ENCODE measurements at regions not wholly inside any gene's neighbourhood (a gene's known extent, or its start where the extent isn't known, plus 50 kb on each side); places are given as distances from the start of the nearest gene placed in this dataset.
A peak's percentile ranks its signal among the peaks of the same experiment; 100 is the strongest.

DNA sequence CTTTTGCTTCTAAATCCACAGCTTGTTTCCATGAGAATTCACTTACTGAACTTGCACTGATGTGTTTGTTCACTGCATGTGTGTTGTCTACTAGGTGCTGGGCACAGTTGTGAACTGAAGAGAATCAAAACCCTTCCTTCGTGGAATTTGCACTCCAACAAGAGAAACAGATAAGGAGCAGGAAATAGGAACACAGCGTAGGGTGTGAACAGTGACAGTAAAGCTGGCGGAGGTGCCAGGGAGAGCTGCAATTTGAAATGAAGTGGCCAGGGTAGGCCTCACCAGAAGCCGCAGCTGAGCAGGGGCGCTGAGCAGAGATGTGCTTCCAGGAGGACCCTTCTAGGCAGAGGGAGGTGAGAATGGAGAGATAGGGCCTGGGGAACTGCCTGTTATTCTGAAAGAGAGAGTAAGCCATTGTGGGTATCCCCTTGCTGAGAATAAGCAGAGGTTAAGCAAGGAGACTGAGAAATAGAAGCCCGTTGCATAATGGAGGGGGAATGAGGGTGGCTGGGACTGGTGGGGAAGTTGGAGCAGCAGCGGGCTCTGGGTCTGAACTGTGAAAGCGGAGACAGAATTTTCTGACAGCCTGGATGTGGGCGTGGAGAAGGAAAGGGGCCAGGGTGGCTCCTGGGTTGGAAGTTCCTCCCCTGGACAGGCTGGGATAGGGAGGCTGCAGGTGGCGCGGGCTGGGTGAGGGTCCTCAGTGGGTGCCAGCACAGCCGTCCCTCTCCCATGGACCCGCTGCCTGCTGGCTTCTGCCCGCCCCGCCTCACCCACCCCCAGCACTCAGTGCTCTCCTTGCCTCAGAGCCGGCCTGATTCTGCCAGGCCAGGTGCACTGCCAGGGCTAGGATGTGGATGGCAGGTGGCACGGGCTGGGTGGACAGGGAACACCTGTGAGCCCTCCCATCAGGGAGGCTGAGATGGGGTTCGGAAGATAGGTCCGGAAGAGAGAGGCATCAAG is 114.7 kb upstream of the AFDN start:
- 71 to 86% (median 82%) methylated on average over 13 to 19 of the region's 19 CpGs for WGBS, 4 donors

GRCh38 chr6:167712731-167713475 is 113.8 kb upstream of the AFDN start:
- 81 to 85% (median 85%) methylated on average over 13 to 18 of the region's 18 CpGs for WGBS, 4 donors
- intact Hi-C loops (cut with DNase I): no loop called here
- Histone ChIP-seq H3K4me1 (replicated peaks in 1 of 2) (no peaks in the 10 kb centered on the region), H3K27me3 (peaks cover 5% of the 10 kb centered on the region), H3K9me3 (replicated peaks in 1 of 3) (no peaks in the 10 kb centered on the region), H3K27ac (no peak overlapping the region), H3K36me3 (replicated peaks in 1 of 2) (no peaks in the 10 kb centered on the region), H3K4me3 (no peak overlapping the region)
- peak in 1 of 7 donors; percentile 40 for DNase-seq
- TF ChIP-seq, protein P1, sequence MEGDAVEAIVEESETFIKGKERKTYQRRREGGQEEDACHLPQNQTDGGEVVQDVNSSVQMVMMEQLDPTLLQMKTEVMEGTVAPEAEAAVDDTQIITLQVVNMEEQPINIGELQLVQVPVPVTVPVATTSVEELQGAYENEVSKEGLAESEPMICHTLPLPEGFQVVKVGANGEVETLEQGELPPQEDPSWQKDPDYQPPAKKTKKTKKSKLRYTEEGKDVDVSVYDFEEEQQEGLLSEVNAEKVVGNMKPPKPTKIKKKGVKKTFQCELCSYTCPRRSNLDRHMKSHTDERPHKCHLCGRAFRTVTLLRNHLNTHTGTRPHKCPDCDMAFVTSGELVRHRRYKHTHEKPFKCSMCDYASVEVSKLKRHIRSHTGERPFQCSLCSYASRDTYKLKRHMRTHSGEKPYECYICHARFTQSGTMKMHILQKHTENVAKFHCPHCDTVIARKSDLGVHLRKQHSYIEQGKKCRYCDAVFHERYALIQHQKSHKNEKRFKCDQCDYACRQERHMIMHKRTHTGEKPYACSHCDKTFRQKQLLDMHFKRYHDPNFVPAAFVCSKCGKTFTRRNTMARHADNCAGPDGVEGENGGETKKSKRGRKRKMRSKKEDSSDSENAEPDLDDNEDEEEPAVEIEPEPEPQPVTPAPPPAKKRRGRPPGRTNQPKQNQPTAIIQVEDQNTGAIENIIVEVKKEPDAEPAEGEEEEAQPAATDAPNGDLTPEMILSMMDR (IDR thresholded peaks at IDR 0.05): no peak
- TF ChIP-seq POLR2A (IDR thresholded peaks at IDR 0.05): no peak

More for the DNA sequence above, 114.7 kb upstream of the AFDN start:
- no peaks in the 10 kb centered on the region for H3K4me1 ChIP-seq (replicated peaks in 1 of 2)
- intact Hi-C loops (cut with DNase I): no loop called here
- peak in 1 of 7 donors; percentile 15 for DNase-seq
- no peaks in the 10 kb centered on the region for H3K9me3 ChIP-seq (replicated peaks in 1 of 3)
- no peak overlapping the region for H3K4me3 ChIP-seq
- no peak for TF ChIP-seq POLR2A (IDR thresholded peaks at IDR 0.05)
- TF ChIP-seq, protein P1 (IDR thresholded peaks at IDR 0.05): no peak
- no peaks in the 10 kb centered on the region for H3K36me3 ChIP-seq (replicated peaks in 1 of 2)
- H3K27ac ChIP-seq: no peak overlapping the region
- peaks cover 5% of the 10 kb centered on the region for H3K27me3 ChIP-seq

DNA sequence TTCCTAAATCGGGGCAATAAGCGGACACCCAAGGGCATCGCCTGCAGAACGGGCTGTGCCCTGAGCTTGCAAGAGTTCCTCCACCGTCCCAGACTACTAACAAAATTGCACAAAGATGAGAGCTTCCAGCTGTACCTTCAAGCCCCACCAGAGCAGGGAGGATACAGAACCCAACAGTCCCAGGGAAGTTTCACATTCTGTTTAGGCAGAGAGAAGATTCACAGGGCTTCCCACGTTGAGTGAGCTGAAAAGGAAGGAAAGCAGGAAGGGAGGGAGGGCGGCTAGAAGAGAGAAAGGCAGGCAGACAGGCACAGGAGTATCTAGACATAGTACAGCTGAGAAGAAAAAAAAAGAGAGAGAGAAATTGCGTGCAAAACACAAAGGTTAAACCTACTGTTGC is 112.6 kb upstream of the AFDN start:
- H3K36me3 ChIP-seq (replicated peaks in 1 of 2): no peaks in the 10 kb centered on the region
- intact Hi-C loops (cut with DNase I): no loop called here
- no peaks in the 10 kb centered on the region for H3K4me1 ChIP-seq (replicated peaks in 1 of 2)
- H3K4me3 ChIP-seq: no peak overlapping the region
- H3K27ac ChIP-seq: no peak overlapping the region
- TF ChIP-seq, protein P1 (IDR thresholded peaks at IDR 0.05): no peak
- TF ChIP-seq POLR2A (IDR thresholded peaks at IDR 0.05): no peak
- DNase-seq: peak in 1 of 7 donors; percentile 30
- peaks cover 5% of the 10 kb centered on the region for H3K27me3 ChIP-seq
- 6 to 45% (median 39%) methylated on average over 3 to 8 of the region's 8 CpGs for WGBS, 4 donors
- no peaks in the 10 kb centered on the region for H3K9me3 ChIP-seq (replicated peaks in 1 of 3)

- Histone ChIP-seq H3K27me3 (peaks cover 3% of the 10 kb centered on the region), H3K27ac (no peak overlapping the region), H3K4me3 (no peak overlapping the region), H3K9me3 (replicated peaks in 1 of 3) (no peaks in the 10 kb centered on the region), H3K4me1 (replicated peaks in 1 of 2) (no peaks in the 10 kb centered on the region), H3K36me3 (replicated peaks in 1 of 2) (no peaks in the 10 kb centered on the region)
- TF ChIP-seq POLR2A (IDR thresholded peaks at IDR 0.05): no peak
- TF ChIP-seq, protein P1 (IDR thresholded peaks at IDR 0.05): no peak
- intact Hi-C loops (cut with DNase I): no loop called here
- 92 to 93% (median 93%) methylated on average over 8 to 9 of the region's 9 CpGs for WGBS, 4 donors
- peak in 1 of 7 donors; percentile 21 for DNase-seq
Observed at GRCh38 chr6:167717455-167717854, 109.3 kb upstream of the AFDN start.

All from adrenal gland (tissue), 9 donors.